ENCODE measurements at regions not wholly inside any gene's neighbourhood (a gene's known extent, or its start where the extent isn't known, plus 50 kb on each side); places are given as distances from the start of the nearest gene placed in this dataset.
"Not testable (repeated sequence)": the region's sequence is repeated elsewhere in the genome, so short reads cannot be mapped to it uniquely, and the experiment has no call there.

DNA sequence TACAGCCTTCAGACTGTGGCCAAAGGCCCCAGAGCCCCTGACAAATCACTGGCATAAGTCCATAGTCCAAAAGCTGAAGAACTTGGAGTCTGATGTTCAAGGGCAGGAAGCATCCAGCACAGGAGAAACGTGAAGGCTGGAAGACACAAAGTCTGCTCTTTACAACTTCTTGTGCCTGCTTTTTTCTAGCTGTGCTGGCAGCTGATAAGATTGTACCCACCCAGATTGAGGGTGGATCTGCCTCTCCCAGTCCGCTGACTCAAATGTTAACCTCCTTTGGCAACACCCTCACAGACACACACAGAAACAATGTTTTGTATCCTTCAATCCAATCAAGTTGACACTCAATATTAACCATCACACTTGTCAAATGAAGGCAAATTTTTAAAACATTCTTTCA is 959.5 kb downstream of the FSCB start:
- DNase-seq, result not testable (repeated sequence)

DNA sequence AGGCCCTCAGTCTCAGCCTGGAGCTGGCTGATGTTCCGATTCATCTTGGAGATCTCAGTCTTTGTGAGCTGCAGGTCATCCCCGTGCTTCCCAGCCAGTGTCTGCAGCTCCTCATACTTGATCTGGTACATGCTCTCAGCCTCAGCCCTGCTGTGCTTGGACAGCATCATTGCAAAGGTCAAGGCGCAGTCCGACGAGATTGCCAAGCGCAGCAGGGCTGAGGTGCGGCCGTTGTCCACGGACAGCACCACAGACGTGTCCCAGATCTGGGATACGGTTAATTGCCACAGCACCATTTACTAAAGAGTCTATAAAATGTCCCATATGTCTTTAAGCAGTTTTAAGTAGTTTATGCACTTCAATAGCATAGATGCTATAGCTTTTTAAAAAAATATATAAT is 965.7 kb downstream of the FSCB start:
- no peak for DNase-seq

DNA sequence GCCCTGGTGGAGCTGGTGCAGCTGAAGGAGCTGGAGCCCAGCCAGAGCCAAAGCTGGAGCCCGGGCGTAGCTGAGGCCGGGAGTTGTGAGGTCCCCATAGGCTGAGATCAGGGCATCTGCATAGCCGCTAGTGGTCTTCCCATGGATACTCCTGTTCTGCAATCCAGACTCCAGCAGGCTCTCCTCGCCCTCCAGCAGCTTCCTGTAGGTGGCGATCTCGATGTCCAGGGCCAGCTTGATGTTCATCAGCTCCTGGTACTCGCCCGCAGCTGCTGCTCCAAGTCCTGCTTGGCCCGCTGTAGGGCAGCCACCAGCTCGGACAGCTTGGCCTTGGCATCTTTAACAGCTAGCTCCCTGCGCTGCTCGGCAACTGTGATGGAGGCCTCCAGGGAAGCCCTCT is 966.1 kb downstream of the FSCB start:
- DNase-seq, result no peak

DNA sequence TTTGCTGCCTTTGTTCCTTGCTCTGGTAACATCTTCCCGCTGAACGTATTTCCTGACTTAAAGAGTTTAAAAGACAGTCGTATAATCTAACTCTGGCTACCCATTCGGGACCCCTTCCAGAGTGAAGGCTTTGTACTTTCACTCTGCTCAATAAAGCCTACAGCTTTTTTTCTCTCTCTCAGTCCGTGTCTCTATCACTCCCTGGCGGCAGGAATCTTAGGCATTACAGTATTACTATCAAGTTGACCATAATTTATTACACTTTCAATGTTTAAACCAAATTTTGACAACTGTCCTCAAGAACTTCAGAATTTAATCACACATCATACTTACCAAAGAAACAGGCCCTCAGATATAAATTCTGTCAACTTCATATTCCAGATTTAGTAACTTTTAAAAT is 967.9 kb downstream of the FSCB start:
- peak in 1 of 2 donors; percentile 33 for DNase-seq

DNA sequence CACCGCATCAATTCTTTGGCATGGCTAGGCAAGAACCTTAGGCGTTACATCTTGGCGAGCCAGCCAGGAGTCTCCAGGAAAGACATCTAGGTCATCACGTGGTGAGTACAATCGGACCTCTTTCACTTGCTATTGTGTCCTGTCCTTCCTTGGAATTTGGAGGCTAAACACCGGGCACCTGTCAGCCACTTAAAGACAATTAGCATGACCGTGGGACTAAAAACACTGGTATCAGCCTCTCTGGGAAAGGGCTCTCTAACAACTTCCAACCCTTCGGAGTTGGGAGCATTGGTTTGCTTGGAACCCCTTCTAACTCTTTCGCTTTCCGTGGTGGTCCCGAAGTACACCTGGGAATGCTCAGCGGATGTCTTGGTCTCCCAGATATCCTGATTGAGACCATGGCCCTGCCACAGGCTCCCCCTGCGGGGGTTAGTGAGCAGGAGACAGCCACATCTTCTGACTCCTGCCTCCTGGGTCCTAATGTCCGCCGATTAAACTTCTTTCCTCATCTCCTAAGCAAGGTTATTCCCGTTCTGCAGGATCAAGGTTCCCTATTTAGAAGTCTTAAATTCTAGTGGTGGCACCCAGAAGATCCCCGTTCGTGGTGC is 971.7 kb downstream of the FSCB start:
- DNase-seq, result no peak

DNA sequence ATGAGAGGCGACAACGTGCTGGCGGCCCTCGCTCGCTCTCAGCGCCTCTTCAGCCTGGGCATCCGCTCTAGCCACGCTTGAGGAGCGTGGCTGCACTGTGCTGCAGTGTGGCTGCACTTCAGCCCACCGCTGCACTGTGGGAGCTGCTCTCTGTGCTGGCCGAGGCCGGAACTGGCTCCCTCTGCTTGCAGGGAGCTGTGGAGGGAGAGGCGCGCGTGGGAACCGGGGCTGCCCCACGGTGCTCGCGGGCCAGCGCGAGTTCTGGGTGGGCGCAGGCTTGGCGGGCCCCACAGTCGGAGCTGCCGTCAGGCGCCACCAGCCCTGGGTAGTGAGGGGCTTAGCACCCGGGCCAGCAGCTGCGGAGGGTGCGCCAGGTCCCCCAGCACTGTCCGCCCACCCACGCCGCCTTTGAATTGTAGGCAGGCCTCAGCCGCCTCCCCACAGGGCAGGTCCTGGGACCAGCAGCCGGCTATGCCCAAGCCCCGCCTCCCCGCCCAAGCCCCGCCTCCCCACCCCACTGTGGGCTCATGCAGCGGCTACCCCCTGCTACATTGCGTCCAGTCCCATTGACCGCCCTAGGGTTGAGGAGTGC is 974.2 kb downstream of the FSCB start:
- DNase-seq, result no peak

DNA sequence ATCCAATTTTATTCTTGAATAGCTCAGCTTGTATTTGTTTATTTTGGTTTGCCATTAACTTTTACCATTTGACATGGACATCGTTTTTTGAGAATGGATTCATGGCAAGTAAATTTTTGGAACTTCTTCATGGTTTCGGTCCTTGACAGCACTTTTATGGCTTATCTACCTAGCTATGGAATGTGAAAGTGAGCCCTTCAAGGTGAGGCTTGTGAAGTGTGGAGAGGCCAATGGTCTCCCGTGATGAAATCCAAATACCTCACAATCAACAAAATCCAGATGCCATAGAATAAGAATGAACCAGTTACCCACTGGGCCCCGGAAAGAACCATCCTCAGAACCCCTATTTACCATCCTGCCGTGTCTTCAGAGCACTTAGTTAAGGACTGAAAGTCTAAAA is 978.8 kb downstream of the FSCB start:
- no peak for DNase-seq

DNA sequence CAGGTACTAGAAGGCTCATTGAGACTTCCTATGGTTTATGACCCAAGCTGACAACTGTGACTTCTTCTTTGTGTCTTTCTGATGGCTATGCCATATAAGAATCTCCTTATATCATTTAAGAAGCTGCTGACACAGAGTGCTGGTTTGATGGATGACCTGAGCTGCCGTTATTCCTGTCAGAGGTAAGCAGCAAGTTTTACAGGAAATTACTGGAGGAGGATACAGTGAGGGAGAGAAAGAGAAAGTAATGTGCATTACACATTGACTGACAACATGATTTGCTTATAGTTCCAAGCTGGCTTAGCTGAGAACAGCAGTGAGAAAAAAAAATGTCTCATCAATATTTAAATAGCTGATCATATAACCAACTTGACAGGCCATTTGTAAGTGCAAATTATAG is 981.4 kb downstream of the FSCB start:
- DNase-seq, result no peak

DNA sequence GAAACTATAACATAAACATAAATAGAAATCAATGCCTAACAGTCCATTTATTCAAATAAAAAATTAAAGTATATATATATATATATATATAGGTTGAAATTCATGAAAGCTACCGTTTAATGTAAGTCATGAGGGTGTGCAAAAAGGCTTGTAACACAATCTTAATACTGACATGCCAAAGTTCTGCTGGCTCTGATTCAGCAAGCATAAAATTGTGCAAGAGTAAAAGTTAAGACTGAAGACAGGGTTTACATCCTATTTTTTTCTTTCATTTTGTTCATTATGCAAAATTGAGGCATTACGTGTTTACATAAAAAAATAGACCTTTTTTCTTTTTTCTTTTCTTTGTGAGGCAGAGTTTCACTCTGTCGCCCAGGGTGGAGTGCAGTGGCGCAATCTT is 984.2 kb downstream of the FSCB start:
- peak; percentile 56 to 58 for DNase-seq

DNA sequence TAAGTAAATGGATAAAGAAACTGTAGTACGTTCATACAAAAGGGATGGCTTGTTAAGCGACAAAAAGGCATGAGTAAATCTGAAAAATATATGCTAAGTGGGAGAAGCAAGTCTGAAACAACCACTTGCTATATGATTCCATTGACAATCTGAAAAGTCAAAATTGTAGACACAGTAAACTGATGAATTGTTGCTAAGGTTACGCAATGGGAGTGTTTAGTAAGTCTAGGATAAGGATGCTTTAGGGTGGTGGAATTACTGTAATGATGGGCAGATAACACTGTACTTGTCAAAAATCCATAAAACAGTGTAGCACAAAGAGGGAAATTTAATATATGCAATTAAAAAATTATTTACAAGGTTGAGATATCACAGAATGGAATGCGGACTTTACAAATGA is 984.9 kb downstream of the FSCB start:
- DNase-seq, result no peak

DNA sequence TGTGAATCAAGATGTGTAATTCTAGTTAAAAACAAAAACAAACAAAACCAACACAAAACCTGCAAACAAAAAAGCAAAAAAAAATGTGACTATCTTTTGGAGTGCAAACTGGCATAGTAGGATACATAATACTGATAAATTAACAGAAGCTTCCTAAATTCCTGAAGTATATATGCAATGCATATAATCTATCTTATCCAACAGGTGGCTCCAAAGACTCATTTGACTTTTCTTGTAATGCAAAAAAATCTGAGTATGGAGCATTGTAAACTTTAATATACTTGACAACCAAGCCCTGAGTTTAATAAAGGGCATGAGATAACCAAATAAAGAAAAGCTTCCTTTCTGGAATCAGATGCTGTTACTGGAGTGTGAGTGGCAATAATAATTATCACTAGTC is 1003.6 kb downstream of the FSCB start:
- DNase-seq, result no peak

DNA sequence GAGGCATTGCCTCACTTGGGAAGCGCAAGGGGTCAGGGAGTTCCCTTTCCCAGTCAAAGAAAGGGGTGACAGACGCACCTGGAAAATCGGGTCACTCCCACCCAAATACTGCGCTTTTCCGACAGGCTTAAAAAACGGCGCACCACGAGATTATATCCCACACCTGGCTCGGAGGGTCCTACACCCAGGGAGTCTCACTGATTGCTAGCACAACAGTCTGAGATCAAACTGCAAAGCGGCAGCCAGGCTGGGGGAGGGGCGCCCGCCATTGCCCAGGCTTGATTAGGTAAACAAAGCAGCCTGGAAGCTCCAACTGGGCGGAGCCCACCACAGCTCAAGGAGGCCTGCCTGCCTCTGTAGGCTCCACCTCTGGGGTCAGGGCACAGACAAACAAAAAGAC is 1014.7 kb downstream of the FSCB start:
- not testable (repeated sequence) for DNase-seq

DNA sequence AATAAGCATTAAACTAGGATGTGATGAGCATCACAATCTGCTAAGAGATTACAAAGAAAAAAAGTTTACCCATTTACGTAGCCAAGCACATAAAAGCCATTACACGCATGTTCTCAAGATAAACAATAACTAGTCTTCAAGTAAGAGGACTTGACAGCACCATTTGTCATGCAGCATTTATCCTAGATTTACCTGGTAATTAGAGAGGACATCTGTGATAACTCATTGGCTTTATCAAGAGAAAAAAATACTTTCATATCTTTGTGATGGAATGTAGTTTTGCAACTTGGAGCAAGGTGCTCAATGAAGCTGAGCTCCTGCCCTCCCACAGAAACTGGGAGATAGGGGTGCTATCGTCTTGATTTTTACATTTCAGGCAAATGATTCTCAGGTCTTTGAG is 1023.7 kb downstream of the FSCB start:
- DNase-seq, result no peak

DNA sequence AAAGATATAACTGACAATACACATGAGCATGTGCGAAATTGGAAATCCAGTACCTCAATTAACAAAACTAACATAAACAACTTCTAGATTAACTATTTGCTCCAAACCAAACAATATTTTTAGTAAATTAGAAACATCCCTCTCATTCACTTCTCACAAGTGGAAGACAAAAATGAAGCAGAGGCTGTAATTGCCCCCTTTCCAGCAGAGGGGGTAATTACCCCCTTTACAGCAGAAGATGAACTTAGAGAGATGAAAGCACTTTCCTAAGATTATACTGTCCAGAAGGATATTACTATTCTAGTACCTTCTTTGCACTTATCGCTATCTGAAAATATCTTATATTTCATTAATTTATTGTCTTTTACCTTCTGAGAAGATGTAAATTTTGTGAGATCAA is 1025.2 kb downstream of the FSCB start:
- DNase-seq, result no peak

DNA sequence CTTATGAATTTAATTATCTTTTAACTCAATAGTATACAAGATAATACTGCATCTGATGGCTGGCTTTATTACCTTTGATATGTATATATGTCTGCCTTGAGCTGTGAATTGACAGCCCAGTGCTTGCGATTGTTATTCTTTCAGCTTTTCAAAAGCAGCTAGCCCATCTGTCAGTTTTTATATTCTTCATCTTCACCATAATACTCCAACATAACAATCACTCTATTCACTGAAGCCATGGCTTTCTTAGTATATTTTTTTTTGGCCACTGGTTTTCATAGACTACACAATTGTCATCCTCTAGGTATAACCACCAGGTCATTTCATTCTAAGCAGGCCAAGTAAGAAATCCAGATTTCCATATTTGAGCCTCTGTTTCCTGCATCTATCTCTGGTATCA is 1026.1 kb downstream of the FSCB start:
- DNase-seq, result no peak

DNA sequence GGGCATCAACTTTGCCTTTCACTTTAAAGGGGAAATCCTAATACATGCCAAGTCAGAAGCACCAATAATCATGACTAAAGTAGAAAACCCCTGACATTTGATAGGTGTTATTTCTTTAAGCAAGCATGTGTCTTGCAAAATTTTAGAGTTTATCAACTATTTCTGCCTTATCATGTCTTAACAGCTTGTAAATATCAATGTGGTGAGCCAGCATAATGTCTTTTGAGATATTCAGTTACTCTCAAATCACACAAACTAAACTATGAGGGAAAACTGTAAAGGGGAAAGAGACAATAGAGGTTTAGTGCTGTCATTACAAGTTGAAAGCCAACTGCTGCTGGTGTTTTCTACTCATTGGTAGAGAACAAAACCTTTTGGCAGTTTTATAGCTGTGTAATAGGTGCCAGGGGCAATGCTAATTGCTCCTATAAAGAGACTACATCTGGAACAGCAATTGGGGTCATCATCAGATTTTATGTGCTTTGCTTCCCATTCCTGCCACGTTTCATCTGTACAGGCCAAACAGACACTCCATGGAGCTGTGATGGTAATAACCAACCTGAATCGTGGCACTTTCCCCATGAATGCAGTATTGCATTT is 1027.4 kb downstream of the FSCB start:
- DNase-seq, result peak in 1 of 2 donors; percentile 12

DNA sequence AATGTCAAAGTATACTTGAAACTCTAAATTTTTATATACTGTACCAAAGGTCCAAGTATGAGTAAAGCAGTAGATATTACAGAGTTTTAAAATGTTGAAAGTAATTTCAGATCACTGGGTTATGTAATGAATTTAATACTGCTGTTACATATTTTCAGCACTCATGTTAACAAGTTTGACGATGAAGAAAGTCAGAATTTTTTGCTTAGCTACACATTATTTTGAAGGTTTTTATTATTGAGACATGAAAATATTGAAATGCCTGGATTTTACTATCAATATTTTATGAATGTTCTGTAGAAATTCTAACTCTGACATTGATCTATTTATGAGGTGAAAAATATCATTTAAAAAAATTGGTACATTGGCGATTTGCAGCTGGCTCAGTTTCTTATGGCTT is 1030.3 kb downstream of the FSCB start:
- no peak for DNase-seq

DNA sequence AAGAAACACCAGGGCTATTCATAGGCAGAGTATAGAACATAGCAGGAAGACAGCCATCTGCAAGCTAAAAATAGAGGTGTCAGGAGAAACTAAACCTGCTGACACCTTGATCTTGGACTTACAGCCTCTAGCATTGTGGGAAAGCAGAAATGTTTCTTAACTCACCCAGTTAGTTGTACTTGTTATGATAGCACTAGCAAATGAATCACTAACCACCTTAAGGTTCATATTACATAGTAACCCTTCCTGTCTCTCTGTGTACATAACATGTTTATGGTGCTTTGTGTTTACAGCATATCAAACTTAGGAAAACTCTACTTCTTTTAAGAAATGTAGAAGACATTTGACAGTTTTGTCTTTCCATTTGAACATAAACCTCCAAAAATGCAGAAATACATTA is 1031.3 kb downstream of the FSCB start:
- DNase-seq, result no peak

DNA sequence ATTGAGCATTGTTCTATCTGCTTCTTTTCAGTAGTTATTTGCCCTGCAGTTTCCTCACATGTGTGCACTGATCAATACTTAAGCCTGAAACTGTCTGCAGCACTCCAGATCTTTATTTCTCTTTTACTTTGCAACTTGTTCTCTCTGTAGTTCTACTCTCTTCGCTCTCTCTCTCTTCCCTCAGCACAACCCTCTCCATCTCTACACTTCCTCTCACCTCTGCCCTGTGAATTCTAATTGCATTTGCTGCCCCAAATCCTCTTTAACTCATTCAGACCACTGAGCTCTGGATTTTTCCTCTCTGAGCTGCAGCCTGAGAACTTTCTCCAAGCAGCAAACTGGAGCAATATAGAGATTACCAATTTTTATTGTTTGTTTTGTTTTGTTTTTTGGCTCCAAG is 1035.5 kb downstream of the FSCB start:
- no peak for DNase-seq

DNA sequence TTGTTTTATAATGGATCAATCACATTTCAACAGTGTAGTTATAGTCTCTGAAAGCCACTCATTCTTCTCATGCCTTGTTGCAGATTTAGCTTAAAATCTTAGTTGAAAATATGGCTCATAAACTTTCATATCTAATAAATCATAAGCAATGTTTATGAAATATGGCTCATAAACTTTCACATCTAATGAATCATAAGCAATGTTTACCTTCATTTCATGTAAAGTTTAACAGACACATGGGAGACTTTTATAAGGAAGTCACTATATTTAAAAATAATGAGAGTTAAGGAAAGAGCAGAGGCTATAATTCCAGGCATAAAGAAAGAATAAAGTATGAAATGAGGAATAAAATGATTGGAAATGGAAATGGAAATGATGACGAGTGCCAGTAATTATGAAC is 1042.1 kb downstream of the FSCB start:
- DNase-seq, result no peak

DNA sequence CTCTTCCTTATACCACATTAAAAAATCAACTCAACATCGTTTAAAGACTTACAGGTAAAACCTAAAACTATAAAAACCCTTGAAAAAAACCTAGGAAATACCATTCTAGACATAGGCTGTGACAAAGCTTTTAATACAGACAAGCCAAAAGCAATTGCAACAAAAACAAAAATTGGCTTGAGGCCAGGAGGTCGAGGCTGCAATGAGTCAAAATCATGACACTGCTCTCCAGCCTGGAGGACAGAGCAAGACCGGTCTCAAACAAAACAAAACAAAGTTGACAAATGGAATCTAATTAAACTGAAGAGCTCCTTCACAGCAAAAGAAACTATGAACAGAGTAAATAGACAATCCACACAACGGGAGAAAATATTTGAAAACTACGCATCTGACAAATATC is 1057.8 kb downstream of the FSCB start:
- no peak for DNase-seq

DNA sequence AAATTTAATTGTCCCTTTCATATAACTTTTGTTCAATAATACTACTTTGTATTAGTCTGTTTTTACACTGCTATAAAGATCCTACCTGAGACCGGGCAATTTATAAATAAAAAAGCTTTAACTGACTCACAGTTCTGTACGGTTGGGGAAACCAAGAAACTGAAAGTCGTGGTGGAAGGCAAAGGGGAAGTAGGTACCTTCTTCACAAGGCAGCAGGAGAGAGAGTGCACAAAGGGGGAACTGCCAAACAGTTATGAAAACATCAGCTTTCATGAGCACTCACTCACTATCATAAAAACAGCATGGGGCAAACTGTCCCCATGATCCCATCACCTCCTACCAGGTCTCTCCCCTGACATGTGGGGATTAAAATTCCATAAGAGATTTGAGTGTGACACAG is 1069.0 kb downstream of the FSCB start:
- DNase-seq, result no peak

DNA sequence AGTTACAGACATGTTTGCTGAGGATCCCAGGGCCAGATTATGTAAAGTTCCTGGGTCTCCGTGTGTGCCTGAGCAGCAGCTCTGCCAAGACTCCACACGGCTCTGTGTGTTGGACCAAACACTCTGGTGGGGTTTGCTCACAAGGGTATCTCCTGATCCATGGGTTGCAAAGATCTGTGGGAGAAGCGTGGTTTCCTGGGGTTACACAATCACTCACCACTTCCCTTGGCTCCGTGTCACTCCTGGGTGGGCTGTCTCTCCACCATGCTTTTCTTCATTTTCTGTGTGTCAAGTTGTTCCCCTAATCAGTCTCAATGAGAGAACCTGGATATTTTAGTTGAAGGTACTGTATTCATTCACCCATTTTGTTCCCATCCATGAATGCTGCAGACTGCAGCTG is 1088.8 kb downstream of the FSCB start:
- no peak for DNase-seq

DNA sequence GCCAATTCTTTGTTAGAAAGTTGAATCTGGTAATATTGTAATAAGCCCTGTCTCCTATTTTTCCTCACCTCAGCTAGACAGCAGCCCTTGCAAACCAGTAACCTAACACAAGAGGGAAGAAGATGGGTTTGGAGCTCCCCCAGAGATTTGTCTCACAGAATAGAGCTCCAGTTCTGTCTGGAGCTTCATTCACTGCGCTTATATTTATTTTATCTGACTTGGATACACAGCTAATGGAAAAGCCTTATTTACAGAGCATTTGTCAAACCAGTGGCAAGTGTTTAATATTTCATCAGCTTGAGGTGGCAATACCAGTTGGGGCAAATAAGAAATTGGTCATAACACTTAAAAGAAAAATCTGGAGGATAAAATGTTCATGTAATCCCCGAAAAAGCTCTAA is 1094.0 kb downstream of the FSCB start:
- no peak for DNase-seq
